CD14-positive monocyte (primary cell): ENCODE measurements at regions not wholly inside any gene's neighbourhood (a gene's known extent, or its start where the extent isn't known, plus 50 kb on each side); places are given as distances from the start of the nearest gene placed in this dataset.

ENCODE experiments used
- DNase-seq, 3 donors: peaks; one replicate each; pipeline ENCODE4 v3.0.0-alpha.2; 2011 to 2022
- H2AFZ ChIP-seq: 2 replicates; pipeline ENCODE4 v1.6.0; 2012; ENCODE audit warnings: mild to moderate bottlenecking, low read depth, low read length, inconsistent platforms; ENCODE audit not compliant: insufficient read depth, poor library complexity, severe bottlenecking
- H3K27ac ChIP-seq, 2 donors: 1 replicate in 1 of 2; 2 replicates in 1 of 2; pipeline ENCODE4 v1.5.1; 2012 to 2013; ENCODE audit warnings: low read length in 2 of 2, control low read depth in 1 of 2, inconsistent platforms in 1 of 2, low read depth in 1 of 2, mild to moderate bottlenecking in 1 of 2
- H3K27me3 ChIP-seq, 2 donors: one replicate each; pipeline versions ENCODE4 v1.6.0 to v1.6.1; 2011 to 2013; ENCODE audit warnings: low read length in 2 of 2; ENCODE audit not compliant: control insufficient read depth in 2 of 2, insufficient read depth in 2 of 2
- H3K36me3 ChIP-seq, 2 donors: replicated peaks in 1 of 2; 1 replicate in 1 of 2; 2 replicates in 1 of 2; pipeline versions ENCODE4 v1.5.1 to v1.6.1; 2012 to 2013; ENCODE audit warnings: low read length in 2 of 2, control low read depth in 1 of 2, inconsistent platforms in 1 of 2, mild to moderate bottlenecking in 1 of 2; ENCODE audit not compliant: insufficient read depth in 2 of 2, control insufficient read depth in 1 of 2
- H3K4me1 ChIP-seq, 2 donors: 1 replicate in 1 of 2; 2 replicates in 1 of 2; pipeline versions ENCODE4 v1.5.1 to v1.6.1; 2012 to 2013; ENCODE audit warnings: low read length in 2 of 2, control low read depth in 1 of 2, inconsistent platforms in 1 of 2, mild to moderate bottlenecking in 1 of 2, moderate library complexity in 1 of 2; ENCODE audit not compliant: insufficient read depth in 2 of 2, control insufficient read depth in 1 of 2
- H3K4me2 ChIP-seq: replicated peaks from 2 replicates; pipeline ENCODE3; 2012; ENCODE audit warnings: low read length, moderate library complexity, mild to moderate bottlenecking; ENCODE audit not compliant: poor library complexity, severe bottlenecking; ENCODE audit errors: extremely low read depth
- H3K4me3 ChIP-seq, 3 experiments: fragments of 200-600 bp in 1 of 3; sonication (generic) in 1 of 3; replicated peaks in 1 of 3; 1 replicate in 2 of 3; 2 replicates in 1 of 3; pipeline ENCODE4 v1.5.1; 2011 to 2013; ENCODE audit warnings: low read length in 3 of 3, mild to moderate bottlenecking in 3 of 3, control low read depth in 2 of 3, low read depth in 2 of 3, inconsistent platforms in 1 of 3, moderate library complexity in 1 of 3
- H3K79me2 ChIP-seq: 2 replicates; pipeline ENCODE4 v1.6.0; 2012; ENCODE audit warnings: mild to moderate bottlenecking, control low read depth, inconsistent platforms, low read length, moderate library complexity; ENCODE audit not compliant: insufficient read depth
- H3K9ac ChIP-seq: 2 replicates; pipeline ENCODE4 v1.6.0; 2017; ENCODE audit warnings: low read length, mild to moderate bottlenecking; ENCODE audit not compliant: insufficient read depth, poor library complexity, severe bottlenecking
- H3K9me3 ChIP-seq, 2 donors: replicated peaks in 1 of 2; 1 replicate in 1 of 2; 2 replicates in 1 of 2; pipeline versions ENCODE4 v1.5.1 to v1.6.1; 2012 to 2013; ENCODE audit warnings: low read length in 2 of 2, control low read depth in 1 of 2; ENCODE audit not compliant: control insufficient read depth in 1 of 2, insufficient read depth in 1 of 2
- H4K20me1 ChIP-seq: 2 replicates; pipeline ENCODE4 v1.6.0; 2012; ENCODE audit warnings: mild to moderate bottlenecking, low read length, control low read depth, moderate library complexity; ENCODE audit not compliant: insufficient read depth
- H3K27ac Mint-ChIP-seq, 7 donors: one replicate each; pipeline ENCODE4 v1.8.0; 2020; ENCODE audit warnings: mild to moderate bottlenecking in 7 of 7, mixed read lengths in 7 of 7, moderate library complexity in 6 of 7, inconsistent platforms in 2 of 7
- H3K27me3 Mint-ChIP-seq, 3 donors: one replicate each; pipeline ENCODE4 v1.8.0; 2021 to 2022; ENCODE audit warnings: low read depth in 3 of 3, mild to moderate bottlenecking in 3 of 3, mixed read lengths in 3 of 3, moderate library complexity in 3 of 3, inconsistent platforms in 1 of 3
- H3K36me3 Mint-ChIP-seq, 2 donors: one replicate each; pipeline ENCODE4 v1.8.0; 2020; ENCODE audit warnings: mixed read lengths in 2 of 2, inconsistent platforms in 1 of 2, mild to moderate bottlenecking in 1 of 2
- H3K4me1 Mint-ChIP-seq: one replicate; pipeline ENCODE4 v1.8.0; 2020; ENCODE audit warnings: mild to moderate bottlenecking, mixed read lengths
- H3K4me3 Mint-ChIP-seq, 2 donors: one replicate each; pipeline ENCODE4 v1.8.0; 2020; ENCODE audit warnings: mild to moderate bottlenecking in 2 of 2, mixed read lengths in 2 of 2, moderate library complexity in 1 of 2
- H3K9me3 Mint-ChIP-seq, 7 donors: one replicate each; pipeline ENCODE4 v1.8.0; 2020 to 2022; ENCODE audit warnings: mixed read lengths in 7 of 7, mild to moderate bottlenecking in 6 of 7, moderate library complexity in 6 of 7, inconsistent platforms in 2 of 7
- CTCF ChIP-seq: fragments of 200-600 bp; IDR thresholded peaks from one replicate; pipeline ENCODE4 v1.8.0; 2022; ENCODE audit warnings: antibody characterized with exemption, mild to moderate bottlenecking
- WGBS: methylation state at CpG from one replicate; pipeline ENCODE4 v1.1.5; 2013; ENCODE audit warnings: missing lambda C conversion rate; ENCODE audit not compliant: insufficient coverage; 5-methylcytosine and 5-hydroxymethylcytosine counted together
- intact Hi-C, 2 donors: fragments of 100-400 bp; cut with micrococcal nuclease; formaldehyde crosslinking; loops; one replicate each; pipeline versions ENCODE4 v1.15.0 to v1.15.1; 2023

GRCh38 chr16:16908077-16908476 lies 529.1 kb downstream of the NPIPA7 start:
- intact Hi-C loops, result no loop called here
- no peak overlapping the region for H2AFZ ChIP-seq
- DNase-seq, result no peak
- H3K9ac ChIP-seq, result no peak overlapping the region
- H3K27me3 ChIP-seq, result peaks cover 0 to 2% of the 10 kb centered on the region in 2 donors
- no peak for TF ChIP-seq CTCF
- Mint-ChIP-seq H3K27ac (peak overlapping the region in 1 of 7 donors; percentile 60), H3K27me3 (peaks cover 3 to 6% (median 3%) of the 10 kb centered on the region in 3 donors), H3K4me1 (no peaks in the 10 kb centered on the region), H3K9me3 (peaks cover 3 to 20% (median 12%) of the 10 kb centered on the region in 7 donors), H3K36me3 (no peaks in the 10 kb centered on the region), H3K4me3 (no peak overlapping the region)
- H3K36me3 ChIP-seq, result no peaks in the 10 kb centered on the region
- H3K4me2 ChIP-seq, result no peak overlapping the region
- no peaks in the 10 kb centered on the region for H3K4me1 ChIP-seq
- 87% methylated on average over 4 of the region's 5 CpGs for WGBS
- peaks cover 4% of the 10 kb centered on the region in 2 donors for H3K9me3 ChIP-seq
- H3K27ac ChIP-seq, result no peak overlapping the region
- H4K20me1 ChIP-seq, result no peaks in the 10 kb centered on the region
- H3K79me2 ChIP-seq, result no peaks in the 10 kb centered on the region
- no peak overlapping the region for H3K4me3 ChIP-seq

- peaks cover 3 to 6% (median 3%) of the 10 kb centered on the region in 3 donors for H3K27me3 Mint-ChIP-seq
- peaks cover 2 to 14% (median 8%) of the 10 kb centered on the region in 7 donors for H3K9me3 Mint-ChIP-seq
- H3K4me3 Mint-ChIP-seq, result no peak overlapping the region
- Histone ChIP-seq H3K4me3 (no peak overlapping the region), H3K9me3 (peaks cover 0 to 3% of the 10 kb centered on the region in 2 donors), H3K36me3 (no peaks in the 10 kb centered on the region), H3K27ac (no peak overlapping the region), H3K4me1 (no peaks in the 10 kb centered on the region), H3K4me2 (no peak overlapping the region), H2AFZ (no peak overlapping the region), H3K79me2 (no peaks in the 10 kb centered on the region), H3K9ac (no peak overlapping the region), H3K27me3 (peaks cover 0 to 2% of the 10 kb centered on the region in 2 donors), H4K20me1 (no peaks in the 10 kb centered on the region)
- H3K27ac Mint-ChIP-seq, result no peak overlapping the region
- intact Hi-C loops, result no loop called here
- no peaks in the 10 kb centered on the region for H3K36me3 Mint-ChIP-seq
- WGBS, result 100% methylated on average over 2 of the region's 3 CpGs
- no peak for DNase-seq
- no peak for TF ChIP-seq CTCF
- no peaks in the 10 kb centered on the region for H3K4me1 Mint-ChIP-seq
These were observed 530.2 kb downstream of the NPIPA7 start for GRCh38 chr16:16909126-16909525.
